Neuronal stem cell (in vitro differentiated cells): ENCODE measurements at regions not wholly inside any gene's neighbourhood (a gene's known extent, or its start where the extent isn't known, plus 50 kb on each side); places are given as distances from the start of the nearest gene placed in this dataset.

ENCODE experiments used
- DNase-seq: peaks from one replicate; pipeline ENCODE4 v3.0.0-alpha.2; 2013; ENCODE audit warnings: low spot score
- H2AFZ ChIP-seq: one replicate; pipeline ENCODE4 v1.6.1; 2013; ENCODE audit warnings: mild to moderate bottlenecking, low read length, inconsistent platforms
- H2AK5ac ChIP-seq: 2 replicates; pipeline ENCODE4 v1.6.1; 2013; ENCODE audit warnings: low read depth, mild to moderate bottlenecking, inconsistent platforms, low read length, moderate library complexity, mixed read lengths
- H2BK120ac ChIP-seq: 2 replicates; pipeline ENCODE4 v1.6.1; 2013; ENCODE audit warnings: low read depth, mild to moderate bottlenecking, inconsistent platforms, low read length, moderate library complexity, mixed read lengths
- H2BK12ac ChIP-seq: one replicate; pipeline ENCODE4 v1.6.1; 2013; ENCODE audit warnings: low read length, inconsistent platforms
- H2BK15ac ChIP-seq: 2 replicates; pipeline ENCODE4 v1.6.1; 2013; ENCODE audit warnings: mild to moderate bottlenecking, low read length, inconsistent platforms, mixed read lengths
- H2BK5ac ChIP-seq: one replicate; pipeline ENCODE4 v1.6.1; 2013; ENCODE audit warnings: inconsistent platforms, mild to moderate bottlenecking, low read length, moderate library complexity
- H3K14ac ChIP-seq: one replicate; pipeline ENCODE4 v1.6.1; 2013; ENCODE audit warnings: low read length, inconsistent platforms
- H3K18ac ChIP-seq: 2 replicates; pipeline ENCODE4 v1.6.1; 2013; ENCODE audit warnings: low read length, inconsistent platforms
- H3K23ac ChIP-seq: 2 replicates; pipeline ENCODE4 v1.6.1; 2013; ENCODE audit warnings: low read depth, mild to moderate bottlenecking, mixed read lengths, low read length, inconsistent platforms; ENCODE audit not compliant: poor library complexity
- H3K27ac ChIP-seq: replicated peaks from 3 replicates; pipeline ENCODE4 v1.5.1; 2013; ENCODE audit warnings: low read length, inconsistent platforms
- H3K27me3 ChIP-seq, 3 experiments: 2 replicates each; pipeline ENCODE4 v1.6.1; 2013; ENCODE audit warnings: low read length in 3 of 3, mild to moderate bottlenecking in 2 of 3, inconsistent platforms in 1 of 3, low read depth in 1 of 3, mixed read lengths in 1 of 3, moderate library complexity in 1 of 3; ENCODE audit not compliant: control insufficient read depth in 3 of 3, insufficient read depth in 3 of 3
- H3K36me3 ChIP-seq, 2 donors: replicated peaks in 1 of 2; 2 replicates each; pipeline ENCODE4 v1.6.1; 2013; ENCODE audit warnings: low read length in 2 of 2; ENCODE audit not compliant: control insufficient read depth in 2 of 2, insufficient read depth in 2 of 2
- H3K4ac ChIP-seq: 2 replicates; pipeline ENCODE4 v1.6.1; 2013; ENCODE audit warnings: inconsistent platforms, mild to moderate bottlenecking, low read length, moderate library complexity
- H3K4me1 ChIP-seq, 2 donors: 1 replicate in 1 of 2; 2 replicates in 1 of 2; pipeline ENCODE4 v1.6.1; 2013; ENCODE audit warnings: low read length in 2 of 2, low read depth in 1 of 2; ENCODE audit not compliant: control insufficient read depth in 2 of 2, insufficient read depth in 1 of 2
- H3K4me2 ChIP-seq: one replicate; pipeline ENCODE4 v1.6.1; 2013; ENCODE audit warnings: mild to moderate bottlenecking, low read length, inconsistent platforms; ENCODE audit not compliant: insufficient read depth, poor library complexity, severe bottlenecking
- H3K4me3 ChIP-seq, 2 donors: 2 replicates each; pipeline ENCODE4 v1.5.1; 2013; ENCODE audit warnings: low read length in 2 of 2, mild to moderate bottlenecking in 2 of 2, inconsistent platforms in 1 of 2, moderate library complexity in 1 of 2
- H3K79me1 ChIP-seq: one replicate; pipeline ENCODE4 v1.6.1; 2013; ENCODE audit warnings: low read depth, mild to moderate bottlenecking, inconsistent platforms, low read length, moderate library complexity
- H3K9ac ChIP-seq: one replicate; pipeline ENCODE4 v1.6.1; 2013; ENCODE audit warnings: mild to moderate bottlenecking, low read depth, low read length, inconsistent platforms; ENCODE audit not compliant: poor library complexity
- H3K9me3 ChIP-seq, 2 donors: replicated peaks in 1 of 2; 2 replicates each; pipeline versions ENCODE3 to v1.6.1; 2013; ENCODE audit warnings: low read length in 2 of 2, mild to moderate bottlenecking in 2 of 2, inconsistent platforms in 1 of 2, low read depth in 1 of 2, mixed read lengths in 1 of 2, moderate library complexity in 1 of 2; ENCODE audit not compliant: control insufficient read depth in 2 of 2, insufficient read depth in 1 of 2
- H4K8ac ChIP-seq: one replicate; pipeline ENCODE4 v1.6.1; 2013; ENCODE audit warnings: low read depth, mild to moderate bottlenecking, inconsistent platforms, low read length, moderate library complexity
- H4K91ac ChIP-seq: one replicate; pipeline ENCODE4 v1.6.1; 2013; ENCODE audit warnings: low read length, low read depth, mild to moderate bottlenecking, inconsistent platforms; ENCODE audit not compliant: poor library complexity
- WGBS, 2 donors: extraction: QIAGEN DNeasy Blood & Tissue Kit; methylation state at CpG; one replicate each; pipeline ENCODE4 v1.1.7; 2013; ENCODE audit warnings: missing lambda C conversion rate in 2 of 2, mixed read lengths in 1 of 2; ENCODE audit not compliant: insufficient read length in 2 of 2, insufficient replicate concordance in 1 of 2; ENCODE audit errors: extremely low coverage in 2 of 2; 5-methylcytosine and 5-hydroxymethylcytosine counted together

DNA sequence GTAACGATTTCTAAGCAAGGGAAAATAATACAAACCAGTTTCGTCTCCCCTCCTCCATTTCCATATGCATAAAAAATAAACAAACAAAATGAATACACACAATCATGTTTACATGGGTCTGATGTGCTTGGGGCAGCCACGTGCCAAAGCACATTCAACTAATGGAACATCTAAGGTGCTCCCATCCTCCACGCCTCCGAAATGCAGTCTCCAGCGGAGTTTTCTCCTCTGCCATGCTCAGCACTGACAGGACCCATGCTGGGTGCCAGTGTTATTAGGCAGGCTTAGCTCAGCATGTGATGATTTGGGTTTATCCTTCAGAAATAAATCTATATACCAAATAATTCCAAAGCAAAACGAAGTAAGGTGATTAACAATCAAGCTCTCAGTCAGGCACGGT, 337.3 kb upstream of the ATP10A start:
- H2BK120ac ChIP-seq, result no peak overlapping the region
- no peak overlapping the region for H3K4me2 ChIP-seq
- no peaks in the 10 kb centered on the region for H3K36me3 ChIP-seq
- no peak overlapping the region for H3K4ac ChIP-seq
- no peak overlapping the region for H2AFZ ChIP-seq
- H3K27me3 ChIP-seq, result no peaks in the 10 kb centered on the region
- H3K18ac ChIP-seq, result no peak overlapping the region
- no peak overlapping the region for H4K8ac ChIP-seq
- no peak overlapping the region for H2AK5ac ChIP-seq
- no peak overlapping the region for H3K23ac ChIP-seq
- no peak overlapping the region for H2BK12ac ChIP-seq
- no CpG with 5 or more reads among the region's 8 CpGs for WGBS, 2 donors
- H3K14ac ChIP-seq, result no peak overlapping the region
- H3K9me3 ChIP-seq, result no peaks in the 10 kb centered on the region
- no peak overlapping the region for H2BK15ac ChIP-seq
- no peak overlapping the region for H4K91ac ChIP-seq
- no peak for DNase-seq
- no peak overlapping the region for H3K27ac ChIP-seq
- H3K4me1 ChIP-seq, result peaks cover 0 to 7% of the 10 kb centered on the region in 2 donors
- H2BK5ac ChIP-seq, result no peak overlapping the region
- H3K9ac ChIP-seq, result no peak overlapping the region
- no peaks in the 10 kb centered on the region for H3K79me1 ChIP-seq
- H3K4me3 ChIP-seq, result no peak overlapping the region

DNA sequence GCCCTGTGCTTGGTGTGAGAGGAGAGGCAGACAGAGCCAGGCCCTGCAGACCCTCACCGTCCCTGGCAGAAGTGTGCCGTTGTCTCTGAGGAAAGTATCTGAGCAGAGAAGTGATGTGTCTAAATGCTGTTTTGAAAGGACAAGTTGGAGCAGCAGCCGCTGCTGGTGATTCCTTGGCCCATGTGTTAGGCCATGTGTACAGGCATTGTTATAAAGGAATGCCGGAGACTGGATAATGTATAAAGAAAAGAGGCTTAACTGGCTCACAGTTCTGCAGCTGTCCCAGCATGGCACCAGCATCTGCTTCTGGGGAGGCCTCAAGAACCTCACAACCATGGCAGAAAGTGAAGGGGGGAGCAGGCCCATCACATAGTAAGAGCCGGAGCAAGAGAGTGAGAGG, 334.6 kb upstream of the ATP10A start:
- Histone ChIP-seq H3K9me3 (no peaks in the 10 kb centered on the region), H3K27me3 (no peaks in the 10 kb centered on the region), H3K36me3 (no peaks in the 10 kb centered on the region), H3K79me1 (no peaks in the 10 kb centered on the region), H4K91ac (no peak overlapping the region), H4K8ac (no peak overlapping the region), H3K18ac (peak overlapping the region; percentile 9), H2BK120ac (no peak overlapping the region), H3K4ac (no peak overlapping the region), H2BK5ac (no peak overlapping the region), H3K4me3 (no peak overlapping the region), H3K9ac (no peak overlapping the region), H3K4me1 (peaks cover 0 to 6% of the 10 kb centered on the region in 2 donors), H2BK15ac (no peak overlapping the region), H3K27ac (no peak overlapping the region), H3K14ac (no peak overlapping the region), H2BK12ac (no peak overlapping the region), H2AK5ac (no peak overlapping the region), H3K23ac (no peak overlapping the region), H2AFZ (peak overlapping the region; percentile 35), H3K4me2 (no peak overlapping the region)
- peak; percentile 9 for DNase-seq
- no CpG with 5 or more reads among the region's 5 CpGs for WGBS, 2 donors

DNA sequence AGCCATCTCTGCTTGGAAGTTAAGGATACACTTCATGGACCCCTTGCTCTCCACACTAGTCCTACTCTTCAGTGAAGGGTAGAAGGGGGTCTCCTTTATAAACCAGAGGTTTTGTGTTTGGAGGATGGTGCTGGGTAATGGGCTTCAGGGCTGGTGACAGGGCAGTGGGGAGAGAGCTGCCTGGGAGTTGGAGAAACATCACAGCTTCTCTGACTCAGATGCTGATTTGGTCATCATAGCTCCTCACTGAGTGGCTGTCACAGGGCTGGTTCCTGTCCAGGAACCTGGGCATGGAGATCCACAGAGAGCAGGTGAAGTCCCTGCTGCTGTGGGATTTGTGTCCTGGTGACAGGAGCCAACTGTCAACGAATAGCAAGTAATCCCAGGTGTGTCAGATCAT, 333.9 kb upstream of the ATP10A start:
- Histone ChIP-seq H2BK15ac (no peak overlapping the region), H3K9me3 (no peaks in the 10 kb centered on the region), H3K4me2 (no peak overlapping the region), H3K14ac (no peak overlapping the region), H3K27me3 (no peaks in the 10 kb centered on the region), H2AFZ (no peak overlapping the region), H3K4ac (peak overlapping the region; percentile 14), H3K79me1 (no peaks in the 10 kb centered on the region), H3K18ac (peak overlapping the region; percentile 54), H2BK120ac (no peak overlapping the region), H3K36me3 (no peaks in the 10 kb centered on the region), H3K23ac (no peak overlapping the region), H3K27ac (no peak overlapping the region), H4K91ac (peak overlapping the region; percentile 13), H2BK12ac (peak overlapping the region; percentile 85), H3K4me3 (no peak overlapping the region), H2BK5ac (no peak overlapping the region), H3K9ac (no peak overlapping the region), H2AK5ac (no peak overlapping the region), H3K4me1 (peaks cover 0 to 6% of the 10 kb centered on the region in 2 donors), H4K8ac (no peak overlapping the region)
- no CpG with 5 or more reads among the region's 1 CpG for WGBS, 2 donors
- DNase-seq, result no peak

DNA sequence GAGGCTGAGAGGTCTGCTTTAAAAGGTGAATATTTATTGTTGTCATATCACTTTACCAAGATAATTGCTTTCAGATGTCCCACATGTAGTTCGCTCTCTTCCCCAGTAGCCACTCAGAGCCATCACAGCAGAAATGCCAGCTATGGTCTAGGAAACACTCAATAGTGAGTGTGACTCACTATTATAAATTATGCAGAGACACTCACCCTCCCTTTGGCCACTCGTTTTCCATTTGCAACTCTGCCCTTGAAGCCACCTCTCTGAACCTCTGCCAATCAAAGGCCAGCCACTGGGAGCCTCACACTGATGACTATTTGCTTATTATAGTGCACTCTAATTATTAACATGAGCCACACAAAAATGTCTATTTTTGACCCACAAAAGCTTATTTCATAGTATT, 328.1 kb upstream of the ATP10A start:
- H2AK5ac ChIP-seq, result no peak overlapping the region
- no peak overlapping the region for H3K4me3 ChIP-seq
- DNase-seq, result no peak
- no peak overlapping the region for H3K4ac ChIP-seq
- H3K27me3 ChIP-seq, result no peaks in the 10 kb centered on the region
- no peaks in the 10 kb centered on the region for H3K79me1 ChIP-seq
- H3K4me1 ChIP-seq, result no peaks in the 10 kb centered on the region
- no peak overlapping the region for H4K8ac ChIP-seq
- no peak overlapping the region for H3K27ac ChIP-seq
- no peak overlapping the region for H2BK120ac ChIP-seq
- H3K4me2 ChIP-seq, result no peak overlapping the region
- no peak overlapping the region for H2BK15ac ChIP-seq
- H2BK5ac ChIP-seq, result no peak overlapping the region
- no peak overlapping the region for H3K18ac ChIP-seq
- no peak overlapping the region for H3K23ac ChIP-seq
- H2BK12ac ChIP-seq, result no peak overlapping the region
- no peak overlapping the region for H3K9ac ChIP-seq
- no CpG with 5 or more reads among the region's 2 CpGs for WGBS, 2 donors
- peaks cover 0 to 2% of the 10 kb centered on the region in 2 donors for H3K9me3 ChIP-seq
- no peak overlapping the region for H4K91ac ChIP-seq
- no peak overlapping the region for H2AFZ ChIP-seq
- no peaks in the 10 kb centered on the region for H3K36me3 ChIP-seq
- H3K14ac ChIP-seq, result no peak overlapping the region
